Neural cell (in vitro differentiated cells): ENCODE measurements at regions not wholly inside any gene's neighbourhood (a gene's known extent, or its start where the extent isn't known, plus 50 kb on each side); places are given as distances from the start of the nearest gene placed in this dataset.

Experiments
- H2AFZ ChIP-seq: fragments of 200-600, 300-800 bp; sonication (generic), shearing (Covaris generic); 2 replicates; pipeline ENCODE4 v1.6.0; 2014; ENCODE audit warnings: low read depth, mild to moderate bottlenecking, antibody characterized with exemption, low read length, moderate library complexity
- H3F3A ChIP-seq: fragments of 200-600 bp; shearing (Covaris generic); 2 replicates; pipeline ENCODE4 v1.6.1; 2016; ENCODE audit warnings: mild to moderate bottlenecking, moderate library complexity, mixed read lengths, antibody characterized with exemption, low read length; ENCODE audit not compliant: insufficient read depth, poor library complexity, severe bottlenecking
- H3K27ac ChIP-seq: fragments of 200-600, 300-800 bp; sonication (generic), shearing (Covaris generic); 2 replicates; pipeline ENCODE4 v1.5.1; 2014; ENCODE audit warnings: mild to moderate bottlenecking, low read length, moderate library complexity
- H3K27me3 ChIP-seq: fragments of 300-800, 200-600 bp; sonication (generic), shearing (Covaris generic); 2 replicates; pipeline ENCODE4 v1.6.0; 2014; ENCODE audit warnings: mild to moderate bottlenecking, low read depth, low read length, moderate library complexity; ENCODE audit not compliant: insufficient read depth
- H3K36me3 ChIP-seq: fragments of 300-800, 200-600 bp; sonication (generic), shearing (Covaris generic); 2 replicates; pipeline ENCODE4 v1.5.1; 2014; ENCODE audit warnings: mild to moderate bottlenecking, antibody characterized with exemption, low read length, moderate library complexity; ENCODE audit not compliant: insufficient read depth
- H3K4me2 ChIP-seq: fragments of 300-800, 200-600 bp; sonication (generic), shearing (Covaris generic); 2 replicates; pipeline ENCODE4 v1.6.0; 2014; ENCODE audit warnings: mild to moderate bottlenecking, low read length
- H3K4me3 ChIP-seq: fragments of 300-800, 200-600 bp; sonication (generic), shearing (Covaris generic); 2 replicates; pipeline ENCODE4 v1.5.1; 2014; ENCODE audit warnings: mild to moderate bottlenecking, low read length, moderate library complexity
- H3K79me2 ChIP-seq: fragments of 200-600 bp; shearing (Covaris generic); replicated peaks from 2 replicates; pipeline ENCODE4 v1.6.0; 2014; ENCODE audit warnings: mild to moderate bottlenecking, low read length, moderate library complexity; ENCODE audit not compliant: insufficient read depth
- H3K9ac ChIP-seq: fragments of 300-800, 200-600 bp; sonication (generic), shearing (Covaris generic); 2 replicates; pipeline ENCODE4 v1.6.1; 2016; ENCODE audit warnings: mild to moderate bottlenecking, low read length, mixed read lengths
- H3K9me2 ChIP-seq: fragments of 200-600 bp; shearing (Covaris generic); 2 replicates; pipeline ENCODE4 v1.6.1; 2016; ENCODE audit warnings: mild to moderate bottlenecking, low read length, mixed read lengths; ENCODE audit not compliant: insufficient read depth
- H3K9me3 ChIP-seq: fragments of 200-600, 300-800 bp; sonication (generic), shearing (Covaris generic); 2 replicates; pipeline ENCODE4 v1.6.1; 2016; ENCODE audit warnings: mild to moderate bottlenecking, mixed run types, low read length, moderate library complexity, mixed read lengths
- H4K20me1 ChIP-seq: fragments of 200-600 bp; shearing (Covaris generic); 2 replicates; pipeline ENCODE4 v1.6.1; 2016; ENCODE audit warnings: mild to moderate bottlenecking, mixed run types; ENCODE audit not compliant: insufficient read depth
- CTCF ChIP-seq: fragments of 450-650 bp; IDR thresholded peaks from 2 replicates; pipeline ENCODE4 v1.5.1; 2014; ENCODE audit warnings: antibody characterized with exemption, mild to moderate bottlenecking, moderate library complexity; ENCODE audit not compliant: poor library complexity, severe bottlenecking
- EP300 ChIP-seq: fragments of 450-650 bp; conservative IDR thresholded peaks from 2 replicates; pipeline ENCODE4 v1.6.1; 2014; ENCODE audit warnings: antibody characterized with exemption, mild to moderate bottlenecking, moderate library complexity; ENCODE audit not compliant: poor library complexity, severe bottlenecking
- EZH2 ChIP-seq: fragments of 200-600, 300-800 bp; shearing (Covaris generic), sonication (generic); IDR thresholded peaks from 2 replicates; pipeline ENCODE4 v1.6.1; 2014; ENCODE audit warnings: antibody characterized with exemption, low read length, borderline replicate concordance, mild to moderate bottlenecking; ENCODE audit not compliant: insufficient read depth, poor library complexity, severe bottlenecking
- MXI1 ChIP-seq: fragments of 450-650 bp; conservative IDR thresholded peaks from 2 replicates; pipeline ENCODE4 v1.6.1; 2014; ENCODE audit warnings: antibody characterized with exemption, mild to moderate bottlenecking; ENCODE audit not compliant: poor library complexity, severe bottlenecking
- POLR2AphosphoS5 ChIP-seq: IDR thresholded peaks from 2 replicates; pipeline ENCODE4 v1.6.1; 2012
- RAD21 ChIP-seq: fragments of 450-650 bp; conservative IDR thresholded peaks from 2 replicates; pipeline ENCODE4 v1.6.1; 2014; ENCODE audit warnings: antibody characterized with exemption, mild to moderate bottlenecking, moderate library complexity
- REST ChIP-seq: IDR thresholded peaks from 2 replicates; pipeline ENCODE4 v1.6.1; 2012; ENCODE audit warnings: borderline replicate concordance
- SMC3 ChIP-seq: fragments of 450-650 bp; conservative IDR thresholded peaks from 2 replicates; pipeline ENCODE4 v1.6.1; 2014; ENCODE audit warnings: antibody characterized with exemption, mild to moderate bottlenecking, moderate library complexity; ENCODE audit not compliant: poor library complexity
- TAF1 ChIP-seq: IDR thresholded peaks from 2 replicates; pipeline ENCODE4 v1.6.1; 2012; ENCODE audit warnings: low read depth

GRCh38 chr9:119941091-119941490 lies 571.9 kb upstream of the BRINP1 start:
- TF ChIP-seq CTCF (no peak), RAD21 (no peak), EP300 (no peak), SMC3 (no peak), TAF1 (no peak), EZH2 (no peak), REST (no peak), POLR2AphosphoS5 (no peak), MXI1 (no peak)
- no peak overlapping the region for H3K27ac ChIP-seq
- no peak overlapping the region for H2AFZ ChIP-seq
- H4K20me1 ChIP-seq = no peaks in the 10 kb centered on the region
- H3K9ac ChIP-seq = no peak overlapping the region
- H3F3A ChIP-seq = no peaks in the 10 kb centered on the region
- H3K79me2 ChIP-seq = no peaks in the 10 kb centered on the region
- H3K9me2 ChIP-seq = no peaks in the 10 kb centered on the region
- no peaks in the 10 kb centered on the region for H3K36me3 ChIP-seq
- no peaks in the 10 kb centered on the region for H3K27me3 ChIP-seq
- no peak overlapping the region for H3K4me3 ChIP-seq
- H3K4me2 ChIP-seq = no peak overlapping the region
- no peaks in the 10 kb centered on the region for H3K9me3 ChIP-seq

GRCh38 chr9:119938871-119939270 lies 569.6 kb upstream of the BRINP1 start:
- Histone ChIP-seq H3K79me2 (no peaks in the 10 kb centered on the region), H3K36me3 (no peaks in the 10 kb centered on the region), H3K4me3 (no peak overlapping the region), H3F3A (no peaks in the 10 kb centered on the region), H3K27ac (no peak overlapping the region), H3K27me3 (no peaks in the 10 kb centered on the region), H3K9ac (no peak overlapping the region), H3K9me3 (no peaks in the 10 kb centered on the region), H3K4me2 (no peak overlapping the region), H3K9me2 (no peaks in the 10 kb centered on the region), H4K20me1 (no peaks in the 10 kb centered on the region), H2AFZ (no peak overlapping the region)
- no peak for TF ChIP-seq SMC3
- no peak for TF ChIP-seq EP300
- no peak for TF ChIP-seq CTCF
- TF ChIP-seq EZH2 = no peak
- no peak for TF ChIP-seq TAF1
- TF ChIP-seq POLR2AphosphoS5 = no peak
- no peak for TF ChIP-seq REST
- TF ChIP-seq RAD21 = no peak
- no peak for TF ChIP-seq MXI1
